MM.1S (cell line): ENCODE measurements at regions not wholly inside any gene's neighbourhood (a gene's known extent, or its start where the extent isn't known, plus 50 kb on each side); places are given as distances from the start of the nearest gene placed in this dataset.

Experiments
- CTCF ChIP-seq: fragments of 300-600 bp; sonication (generic); IDR thresholded peaks from 2 replicates; pipeline ENCODE4 v1.5.1; 2016; ENCODE audit warnings: antibody characterized with exemption, low read length, mixed read lengths
- EZH2 ChIP-seq: fragments of 300-600 bp; sonication (generic); optimal IDR thresholded peaks from 2 replicates; pipeline ENCODE3; 2017; ENCODE audit warnings: low read depth, mild to moderate bottlenecking, antibody characterized with exemption, low read length, mixed read lengths

GRCh38 chr12:62191491-62192179, 68.6 kb upstream of the USP15 start:
- no peak for TF ChIP-seq EZH2
- TF ChIP-seq CTCF, result no peak
